T-helper 1 cell treated with Interleukin-12 subunit alpha and Interleukin-12 subunit beta and Interleukin-4 antibody, amounts not matched to agents 30 ng/mL and 1 ng/mL, for 36 hours (primary cell): ENCODE measurements at regions not wholly inside any gene's neighbourhood (a gene's known extent, or its start where the extent isn't known, plus 50 kb on each side); places are given as distances from the start of the nearest gene placed in this dataset.
"Not testable (repeated sequence)": the region's sequence is repeated elsewhere in the genome, so short reads cannot be mapped to it uniquely, and the experiment has no call there.

ENCODE experiments used
- intact Hi-C: fragments of 100-400 bp; cut with micrococcal nuclease; formaldehyde crosslinking; loops from one replicate; pipeline ENCODE4 v1.15.1; 2024

DNA sequence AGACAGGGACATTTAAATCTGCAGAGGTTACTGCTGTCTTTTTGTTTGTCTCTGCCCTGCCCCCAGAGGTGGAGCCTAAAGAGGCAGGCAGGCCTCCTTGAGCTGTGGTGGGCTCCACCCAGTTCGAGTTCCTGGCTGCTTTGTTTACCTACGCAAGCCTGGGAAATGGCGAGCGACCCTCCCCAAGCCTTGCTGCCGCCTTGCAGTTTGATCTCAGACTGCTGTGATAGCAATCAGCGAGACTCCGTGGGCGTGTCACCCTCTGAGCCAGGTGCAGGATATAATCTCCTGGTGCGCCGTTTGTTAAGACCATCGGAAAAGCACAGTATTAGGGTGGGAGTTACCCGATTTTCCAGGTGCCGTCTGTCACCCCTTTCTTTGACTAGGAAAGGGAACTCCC is 93.3 kb downstream of the ANKRD30BL start:
- intact Hi-C loops: not testable (repeated sequence)

DNA sequence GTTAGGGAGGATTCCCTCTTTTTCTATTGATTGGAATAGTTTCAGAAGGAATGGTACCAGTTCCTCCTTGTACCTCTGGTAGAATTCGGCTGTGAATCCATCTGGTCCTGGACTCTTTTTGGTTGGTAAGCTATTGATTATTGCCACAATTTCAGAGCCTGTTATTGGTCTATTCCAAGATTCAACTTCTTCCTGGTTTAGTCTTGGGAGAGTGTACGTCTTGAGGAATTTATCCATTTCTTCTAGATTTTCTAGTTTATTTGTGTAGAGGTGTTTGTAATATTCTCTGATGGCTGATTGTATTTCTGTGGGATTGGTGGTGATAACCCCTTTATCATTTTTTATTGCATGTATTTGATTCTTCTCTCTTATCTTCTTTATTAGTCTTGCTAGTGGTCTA is 96.4 kb downstream of the ANKRD30BL start:
- intact Hi-C loops: not testable (repeated sequence)

- intact Hi-C loops: not testable (repeated sequence)
Observed at GRCh38 chr2:132039609-132040236, 122.0 kb downstream of the ANKRD30BL start.

DNA sequence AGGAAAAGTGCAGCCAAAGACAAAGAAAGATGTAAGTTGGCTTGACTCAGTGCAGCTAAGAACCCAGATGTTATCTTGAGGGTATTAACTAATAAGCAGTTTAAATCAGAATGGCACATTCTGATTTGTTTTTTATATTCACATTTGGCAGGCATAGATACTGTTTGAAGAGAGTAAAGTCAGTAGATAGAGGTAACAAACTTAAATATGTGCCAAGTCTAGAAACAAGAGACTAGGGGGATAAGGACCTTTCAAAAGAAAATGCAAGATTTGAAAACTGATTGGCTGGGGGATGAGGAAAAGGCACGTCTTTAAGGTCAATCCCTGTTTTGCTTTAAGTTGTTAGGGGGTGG is 122.9 kb downstream of the ANKRD30BL start:
- intact Hi-C loops: not testable (repeated sequence)

GRCh38 chr2:132038179-132038882 is 123.4 kb downstream of the ANKRD30BL start:
- intact Hi-C loops: no loop called here

- intact Hi-C loops: no loop called here
Observed at GRCh38 chr2:132037527-132038178, 124.1 kb downstream of the ANKRD30BL start.

DNA sequence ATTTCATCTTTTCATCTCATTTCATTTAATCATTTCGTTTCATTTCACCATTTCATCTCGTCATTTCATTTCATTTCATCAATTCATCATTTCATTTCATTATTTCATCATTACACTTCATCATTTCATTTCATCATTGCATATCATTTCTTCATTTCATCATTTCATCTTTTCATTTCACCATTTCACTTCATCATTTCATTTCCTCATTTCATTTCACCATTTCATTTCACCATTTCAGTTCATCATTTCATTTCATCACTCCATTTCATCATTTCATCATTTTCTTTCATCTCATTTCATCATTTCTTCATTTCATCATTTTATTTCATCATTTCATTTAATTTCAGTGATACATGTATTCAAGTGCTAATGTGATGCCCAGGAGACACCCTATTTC is 127.1 kb downstream of the ANKRD30BL start:
- intact Hi-C loops: no loop called here

DNA sequence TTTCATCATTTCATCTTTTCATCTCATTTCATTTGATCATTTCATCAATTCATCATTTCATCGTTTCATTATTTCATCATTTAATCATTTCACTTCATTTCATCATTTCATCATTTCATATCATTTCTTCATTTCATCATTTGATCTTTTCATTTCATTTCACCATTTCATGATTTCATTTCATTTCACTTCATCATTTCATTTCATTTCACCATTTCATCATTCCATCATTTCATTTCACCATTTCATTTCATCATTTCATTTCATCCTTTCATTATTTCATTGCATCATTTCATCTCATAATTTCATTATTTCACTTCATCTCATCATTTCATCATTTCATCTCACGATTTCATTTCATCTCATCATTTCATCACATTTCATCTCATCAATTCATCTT is 127.8 kb downstream of the ANKRD30BL start:
- intact Hi-C loops: no loop called here

- intact Hi-C loops: no loop called here
Observed at GRCh38 chr2:132033365-132033764, 128.4 kb downstream of the ANKRD30BL start.

- intact Hi-C loops: not testable (repeated sequence)
Observed at GRCh38 chr2:132012046-132012445, 149.7 kb downstream of the ANKRD30BL start.

- intact Hi-C loops: loop anchor here (10.0 kb wide), 1 partner anchor 595 kb away; no protein-coding TSS in a partner anchor
Observed at GRCh38 chr2:132009874-132010521, 151.8 kb downstream of the ANKRD30BL start.

DNA sequence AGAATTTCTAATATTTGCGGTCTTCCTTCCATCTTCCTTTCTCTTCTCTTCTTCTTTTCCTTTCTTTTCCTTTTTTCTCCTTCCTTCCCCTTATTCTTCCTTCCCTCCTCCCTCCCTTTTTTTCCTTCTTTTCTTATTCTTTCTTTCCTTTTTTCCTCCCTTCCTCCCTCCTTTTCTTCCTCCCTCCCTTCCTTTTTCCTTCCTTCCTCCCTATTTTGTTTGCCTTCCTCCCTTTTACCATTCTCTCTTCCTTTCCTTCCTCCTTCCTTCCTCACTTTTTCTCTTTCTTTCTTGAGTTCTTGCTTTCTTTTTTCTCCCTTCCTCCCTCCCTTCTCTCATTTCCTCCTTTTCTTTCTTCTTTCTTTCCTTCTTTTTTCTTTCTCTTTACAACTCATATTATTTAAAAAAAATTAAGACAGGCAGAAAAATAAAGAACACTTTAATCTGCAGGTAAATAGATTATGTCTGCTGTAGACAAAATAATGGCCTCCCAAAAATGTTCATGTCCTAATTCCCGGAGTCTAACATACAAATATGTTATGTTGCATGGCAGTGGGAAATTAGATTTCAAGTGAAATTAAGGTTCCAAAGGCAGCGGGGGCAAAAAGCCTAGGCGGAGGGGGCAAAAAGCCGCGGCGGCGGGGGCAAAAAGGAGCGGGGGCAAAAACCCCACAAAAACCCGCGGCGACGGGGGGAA is 152.4 kb downstream of the ANKRD30BL start:
- intact Hi-C loops: loop anchor here (10.0 kb wide), 1 partner anchor 595 kb away; no protein-coding TSS in a partner anchor

GRCh38 chr2:131990751-131991150 is 171.0 kb downstream of the ANKRD30BL start:
- intact Hi-C loops: not testable (repeated sequence)

DNA sequence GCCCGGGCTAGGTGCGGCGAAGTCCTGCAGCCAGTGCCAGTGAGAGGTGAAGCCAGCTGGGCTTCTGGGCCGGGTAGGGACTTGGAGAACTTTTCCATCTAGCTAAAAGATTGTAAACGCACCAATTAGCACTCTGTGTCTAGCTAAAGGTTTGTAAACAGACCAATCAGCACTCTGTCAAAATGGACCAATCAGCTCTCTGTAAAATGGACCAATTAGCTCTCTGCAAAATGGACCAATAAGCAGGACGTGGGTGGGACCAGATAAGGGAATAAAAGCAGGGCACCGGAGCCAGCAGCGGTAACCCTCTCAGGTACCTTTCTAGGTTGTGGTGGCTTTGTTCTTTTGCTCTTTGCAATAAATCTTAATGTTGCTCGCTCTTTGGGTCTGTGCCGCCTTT is 195.1 kb downstream of the ANKRD30BL start:
- intact Hi-C loops: not testable (repeated sequence)

- intact Hi-C loops: no loop called here
Observed at GRCh38 chr2:131966256-131966655, 195.5 kb downstream of the ANKRD30BL start.

DNA sequence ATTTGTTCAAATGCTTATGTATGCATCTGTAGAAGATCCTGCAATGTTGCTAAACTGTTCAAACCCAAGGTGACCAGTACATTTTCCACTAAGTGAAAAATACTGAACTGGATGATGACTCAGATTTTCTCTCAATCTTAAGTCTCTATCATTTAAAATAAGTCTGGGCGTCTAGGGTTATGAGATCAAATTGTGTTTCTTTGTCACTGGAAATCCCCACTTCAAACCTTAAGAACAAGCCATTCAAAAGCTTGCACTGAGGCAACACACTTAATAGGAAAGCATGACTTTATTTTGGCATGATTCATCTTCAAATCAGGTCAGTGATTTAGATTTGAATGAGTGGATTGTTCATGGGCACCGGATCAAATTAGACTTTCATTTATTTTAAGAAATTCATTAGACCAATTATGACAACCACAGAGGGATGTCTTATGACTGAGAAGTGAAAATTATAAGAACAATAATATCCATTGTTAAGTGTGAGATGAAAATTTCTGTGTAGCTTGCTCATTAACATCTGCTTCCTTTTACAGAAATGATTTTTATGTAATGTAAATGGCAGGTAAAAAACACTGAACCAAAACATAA is 203.6 kb downstream of the ANKRD30BL start:
- intact Hi-C loops: not testable (repeated sequence)

DNA sequence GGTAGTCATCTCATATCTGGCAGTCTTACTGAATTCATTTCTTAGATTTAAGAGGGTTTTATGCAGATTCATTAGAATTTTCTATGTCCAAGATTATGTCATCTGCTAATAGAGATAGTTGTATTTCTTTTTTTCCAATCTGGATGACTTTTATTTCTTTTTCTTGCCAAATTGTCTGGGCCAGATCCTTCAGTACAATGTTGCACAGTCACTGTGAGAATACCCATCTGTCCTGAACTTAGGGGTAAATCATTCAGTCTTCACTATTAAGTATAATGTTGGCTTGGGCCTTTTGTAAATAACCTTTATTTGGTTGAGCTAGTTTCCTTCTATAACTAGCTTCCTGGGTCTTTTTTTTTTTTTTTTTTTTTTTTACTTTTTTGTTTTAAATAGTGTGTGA is 213.1 kb downstream of the ANKRD30BL start:
- intact Hi-C loops: not testable (repeated sequence)

- intact Hi-C loops: not testable (repeated sequence)
Observed at GRCh38 chr2:131923287-131923686, 238.5 kb downstream of the ANKRD30BL start.

DNA sequence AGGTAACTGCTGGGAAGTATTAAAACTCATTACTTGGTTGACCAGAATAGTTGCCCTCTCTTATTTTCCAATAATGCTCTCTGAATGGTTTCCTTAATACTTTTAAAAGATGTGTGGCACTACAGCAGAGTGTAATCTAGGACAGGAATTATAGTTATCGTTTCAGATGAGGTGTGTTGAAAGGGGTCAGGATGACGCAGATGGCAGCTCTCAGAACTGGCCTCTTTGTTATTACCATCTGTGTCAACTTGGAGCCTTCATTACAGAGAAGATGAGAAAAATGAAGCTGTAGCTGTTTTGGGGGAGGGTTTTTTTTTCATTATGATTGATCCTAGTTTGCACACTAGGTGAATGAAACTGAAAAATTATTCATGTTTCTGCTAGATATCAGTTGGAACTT is 238.9 kb downstream of the ANKRD30BL start:
- intact Hi-C loops: not testable (repeated sequence)
